Keratinocyte (primary cell): ENCODE measurements at regions not wholly inside any gene's neighbourhood (a gene's known extent, or its start where the extent isn't known, plus 50 kb on each side); places are given as distances from the start of the nearest gene placed in this dataset.

Experiments
- DNase-seq: peaks from one replicate; pipeline ENCODE4 v3.0.0-alpha.2; 2011; ENCODE audit warnings: low read depth, missing footprints, low spot score
- FAIRE-seq: peaks from 2 replicates; lab custom pipeline; 2011; peaks lifted over from hg19 to GRCh38; lab: Jason Lieb, UNC
- H2AFZ ChIP-seq: 2 replicates; pipeline ENCODE4 v1.6.0; 2012; ENCODE audit warnings: low read length, control low read depth, inconsistent platforms; ENCODE audit not compliant: control insufficient read depth
- H3K27ac ChIP-seq: 2 replicates; pipeline ENCODE4 v1.5.1; 2011; ENCODE audit warnings: low read length; ENCODE audit not compliant: control insufficient read depth, insufficient read depth
- H3K27me3 ChIP-seq: 3 replicates; pipeline ENCODE4 v1.6.0; 2011; ENCODE audit warnings: low read length; ENCODE audit not compliant: control insufficient read depth, insufficient read depth; ENCODE audit errors: extremely low read depth
- H3K36me3 ChIP-seq, 2 experiments: 2 replicates in 1 of 2; 3 replicates in 1 of 2; pipeline ENCODE4 v1.5.1; 2011; ENCODE audit warnings: low read length in 2 of 2, mild to moderate bottlenecking in 1 of 2; ENCODE audit not compliant: control insufficient read depth in 2 of 2, insufficient read depth in 2 of 2; ENCODE audit errors: extremely low read depth in 1 of 2
- H3K4me1 ChIP-seq: 3 replicates; pipeline ENCODE4 v1.5.1; 2011; ENCODE audit warnings: low read length; ENCODE audit not compliant: control insufficient read depth, insufficient read depth; ENCODE audit errors: extremely low read depth
- H3K4me2 ChIP-seq: 3 replicates; pipeline ENCODE4 v1.6.0; 2011; ENCODE audit warnings: low read depth, low read length; ENCODE audit not compliant: control insufficient read depth, insufficient read depth; ENCODE audit errors: extremely low read depth
- H3K4me3 ChIP-seq, 3 experiments: fragments of 200-600 bp in 1 of 3; sonication (generic) in 1 of 3; 2 replicates in 2 of 3; 3 replicates in 1 of 3; pipeline ENCODE4 v1.5.1; 2011 to 2016; ENCODE audit warnings: low read length in 3 of 3, mild to moderate bottlenecking in 3 of 3, control low read depth in 2 of 3, inconsistent platforms in 1 of 3, low read depth in 1 of 3, mixed read lengths in 1 of 3, mixed run types in 1 of 3, moderate library complexity in 1 of 3; ENCODE audit not compliant: control insufficient read depth in 2 of 3, insufficient read depth in 2 of 3; ENCODE audit errors: extremely low read depth in 1 of 3
- H3K79me2 ChIP-seq: 2 replicates; pipeline ENCODE4 v1.6.0; 2012; ENCODE audit warnings: low read length; ENCODE audit not compliant: control insufficient read depth, insufficient read depth
- H3K9ac ChIP-seq: 3 replicates; pipeline ENCODE4 v1.6.0; 2011; ENCODE audit warnings: low read length; ENCODE audit not compliant: control insufficient read depth, insufficient read depth; ENCODE audit errors: extremely low read depth
- H3K9me1 ChIP-seq: 3 replicates; pipeline ENCODE4 v1.6.0; 2011; ENCODE audit warnings: low read length; ENCODE audit not compliant: control insufficient read depth, insufficient read depth; ENCODE audit errors: extremely low read depth
- H3K9me3 ChIP-seq: 2 replicates; pipeline ENCODE4 v1.5.1; 2012; ENCODE audit warnings: low read depth, low read length; ENCODE audit not compliant: control insufficient read depth
- H4K20me1 ChIP-seq: 3 replicates; pipeline ENCODE4 v1.6.0; 2011; ENCODE audit warnings: low read length; ENCODE audit not compliant: control insufficient read depth, insufficient read depth; ENCODE audit errors: extremely low read depth
- CTCF ChIP-seq, 3 experiments: IDR thresholded peaks in 1 of 3; conservative IDR thresholded peaks in 1 of 3; optimal IDR thresholded peaks in 1 of 3; 2 replicates in 2 of 3; 3 replicates in 1 of 3; pipeline versions ENCODE3 to v1.5.1; 2011; ENCODE audit warnings: low read length in 3 of 3, mild to moderate bottlenecking in 3 of 3, moderate library complexity in 2 of 3, control low read depth in 1 of 3, inconsistent platforms in 1 of 3; ENCODE audit not compliant: insufficient read depth in 2 of 3; ENCODE audit errors: extremely low read depth in 1 of 3
- EZH2 ChIP-seq: IDR thresholded peaks from one replicate; pipeline ENCODE4 v1.6.1; 2012; ENCODE audit warnings: inconsistent platforms, mild to moderate bottlenecking, low read length, moderate library complexity
- dilution Hi-C: fragments of 300-500 bp; cut with MboI; formaldehyde crosslinking; loops from one replicate; pipeline ENCODE4 v1.7.0; 2020; ENCODE audit warnings: low sequenced_read_pairs; ENCODE audit not compliant: extremely low pct_ligation_motif_present

GRCh38 chr14:85895603-85896002 is 365.7 kb downstream of the FLRT2 start:
- no peak overlapping the region for H3K9ac ChIP-seq
- H3K4me1 ChIP-seq, result no peaks in the 10 kb centered on the region
- TF ChIP-seq CTCF (optimal IDR thresholded peaks at IDR 0.05 in 1 of 3, IDR thresholded peaks at IDR 0.05 in 1 of 3, conservative IDR thresholded peaks at IDR 0.05 in 1 of 3; ENCODE audit: extremely low read depth in 1 of 3, insufficient read depth in 2 of 3, low read length in 3 of 3) (no peak), EZH2 (no peak)
- no peak overlapping the region for H3K27ac ChIP-seq
- no peak overlapping the region for H3K4me2 ChIP-seq
- dilution Hi-C loops, result no loop called here
- H2AFZ ChIP-seq, result no peak overlapping the region
- H3K79me2 ChIP-seq, result no peaks in the 10 kb centered on the region
- no peaks in the 10 kb centered on the region for H3K9me3 ChIP-seq
- no peaks in the 10 kb centered on the region for H3K9me1 ChIP-seq
- H3K4me3 ChIP-seq, result no peak overlapping the region
- no peaks in the 10 kb centered on the region for H4K20me1 ChIP-seq
- DNase-seq (no peak), FAIRE-seq (no peak)
- no peaks in the 10 kb centered on the region for H3K27me3 ChIP-seq
- no peaks in the 10 kb centered on the region for H3K36me3 ChIP-seq

GRCh38 chr14:85892251-85892650 is 362.3 kb downstream of the FLRT2 start:
- FAIRE-seq, result no peak
- Histone ChIP-seq H3K9ac (no peak overlapping the region), H3K9me3 (no peaks in the 10 kb centered on the region), H3K9me1 (no peaks in the 10 kb centered on the region), H3K4me2 (no peak overlapping the region), H4K20me1 (no peaks in the 10 kb centered on the region), H3K27ac (no peak overlapping the region), H3K4me1 (no peaks in the 10 kb centered on the region), H3K79me2 (no peaks in the 10 kb centered on the region), H2AFZ (no peak overlapping the region), H3K36me3 (no peaks in the 10 kb centered on the region), H3K27me3 (no peaks in the 10 kb centered on the region), H3K4me3 (no peak overlapping the region)
- dilution Hi-C loops, result no loop called here
- TF ChIP-seq CTCF (optimal IDR thresholded peaks at IDR 0.05 in 1 of 3, IDR thresholded peaks at IDR 0.05 in 1 of 3, conservative IDR thresholded peaks at IDR 0.05 in 1 of 3; ENCODE audit: extremely low read depth in 1 of 3, insufficient read depth in 2 of 3, low read length in 3 of 3), result no peak
- TF ChIP-seq EZH2, result no peak
- DNase-seq, result no peak
